ENCODE measurements at regions not wholly inside any gene's neighbourhood (a gene's known extent, or its start where the extent isn't known, plus 50 kb on each side); places are given as distances from the start of the nearest gene placed in this dataset.
"Not testable (repeated sequence)": the region's sequence is repeated elsewhere in the genome, so short reads cannot be mapped to it uniquely, and the experiment has no call there.

DNA sequence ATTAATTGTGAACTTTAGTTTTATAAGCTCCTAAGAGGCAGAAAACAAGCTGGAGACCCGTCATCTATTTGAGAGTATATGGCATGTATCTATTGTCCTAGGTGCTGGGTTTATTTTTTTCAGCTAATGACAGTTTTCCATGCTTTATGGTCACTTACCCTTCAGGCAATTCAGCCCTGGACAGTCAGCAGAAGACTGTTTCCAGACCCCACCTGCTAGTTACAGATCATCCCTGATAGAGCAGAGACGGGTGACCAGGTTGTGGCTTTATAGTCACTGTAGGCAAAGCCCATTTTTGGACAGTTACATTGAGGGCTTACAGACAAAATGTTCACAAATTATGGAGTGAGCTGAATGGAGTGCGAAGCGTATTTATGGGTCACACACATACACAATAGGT lies 1227.5 kb downstream of the FOXD4L5 start:
- no peaks in the 10 kb centered on the region for H3K27me3 ChIP-seq (ENCODE audit: insufficient read depth, low read length)
- no TSS peak for BruUV-seq (replicated peaks)
- H3K9me3 ChIP-seq (ENCODE audit: control insufficient read depth in 1 of 2, insufficient read depth in 1 of 2, low read depth in 1 of 2, low read length in 2 of 2) = no peaks in the 10 kb centered on the region
- no peaks in the 10 kb centered on the region for H4K20me1 ChIP-seq (ENCODE audit: insufficient read depth)
- ChIA-PET CTCF (no interaction called here), RAD21 (ENCODE audit: low non-redundant PET in 1 of 2, low total read pairs in 2 of 2, uncharacterized antibody in 2 of 2, unreplicated experiment in 2 of 2) (no interaction called here), POLR2A (no interaction called here)
- H2AFZ ChIP-seq (ENCODE audit: low read depth, low read length, poor library complexity, severe bottlenecking) = no peak overlapping the region
- H3K27ac ChIP-seq (ENCODE audit: low read depth, low read length) = no peak overlapping the region
- intact Hi-C loops (cut with micrococcal nuclease) = no loop called here
- H3K36me3 ChIP-seq (ENCODE audit: control insufficient read depth in 1 of 2, insufficient read depth in 2 of 2, low read length in 2 of 2) = no peaks in the 10 kb centered on the region
- no peak for DNase-seq (ENCODE audit: low read depth, low spot score)
- H3K79me2 ChIP-seq (ENCODE audit: insufficient read depth, low read length) = no peaks in the 10 kb centered on the region
- no peak for ATAC-seq
- no peak for TF ChIP-seq ZBTB33 (IDR thresholded peaks at IDR 0.05; ENCODE audit: extremely low read depth, insufficient replicate concordance, low read length)
- no peak for TF ChIP-seq RAD21 (IDR thresholded peaks at IDR 0.05; ENCODE audit: low read depth)
- no peak for TF ChIP-seq EZH2 (IDR thresholded peaks at IDR 0.05)
- TF ChIP-seq JUND (IDR thresholded peaks at IDR 0.05) = no peak
- no peak for TF ChIP-seq CEBPB (IDR thresholded peaks at IDR 0.05; ENCODE audit: low read depth)
- H3K4me1 ChIP-seq (ENCODE audit: control insufficient read depth in 1 of 2, insufficient read depth in 2 of 2, low read length in 2 of 2) = no peaks in the 10 kb centered on the region
- H3K4me2 ChIP-seq (ENCODE audit: low read length) = no peak overlapping the region
- H3K9ac ChIP-seq (ENCODE audit: low read length) = no peak overlapping the region
- H3K9me2 ChIP-seq (ENCODE audit: insufficient read depth) = no peaks in the 10 kb centered on the region
- no peak overlapping the region for H3K4me3 ChIP-seq (replicated peaks in 1 of 2; ENCODE audit: low read depth in 1 of 2, low read length in 2 of 2)

DNA sequence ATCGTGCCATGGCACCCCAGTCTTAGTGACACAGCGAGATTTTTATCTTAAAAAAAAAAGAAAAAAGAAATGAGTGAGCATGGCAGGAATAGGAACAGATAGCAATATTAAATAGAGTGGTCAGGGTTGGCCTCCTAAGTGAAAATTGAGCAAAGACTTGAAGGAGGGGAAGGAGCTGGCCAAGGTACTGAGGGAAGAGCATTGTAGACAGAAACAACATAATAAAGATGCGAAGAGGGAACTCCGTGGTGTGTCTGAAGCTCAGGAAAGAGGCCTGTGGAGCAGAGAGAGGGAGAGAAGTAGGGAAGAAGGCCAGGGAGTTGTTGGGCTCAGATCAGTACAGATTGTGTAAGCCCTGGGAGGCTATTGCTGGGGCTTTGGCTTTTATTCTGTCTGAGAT lies 1256.1 kb downstream of the FOXD4L5 start:
- POLR2A ChIA-PET; H3K4me3 ChIP-seq (replicated peaks in 1 of 2; ENCODE audit: low read depth in 1 of 2, low read length in 2 of 2); H4K20me1 ChIP-seq (ENCODE audit: insufficient read depth); H3K36me3 ChIP-seq (ENCODE audit: control insufficient read depth in 1 of 2, insufficient read depth in 2 of 2, low read length in 2 of 2); H3K9me3 ChIP-seq (ENCODE audit: control insufficient read depth in 1 of 2, insufficient read depth in 1 of 2, low read depth in 1 of 2, low read length in 2 of 2); ATAC-seq; H3K27ac ChIP-seq (ENCODE audit: low read depth, low read length); H3K4me2 ChIP-seq (ENCODE audit: low read length); intact Hi-C loops (cut with micrococcal nuclease); H3K9me2 ChIP-seq (ENCODE audit: insufficient read depth); H3K27me3 ChIP-seq (ENCODE audit: insufficient read depth, low read length); H2AFZ ChIP-seq (ENCODE audit: low read depth, low read length, poor library complexity, severe bottlenecking); H3K79me2 ChIP-seq (ENCODE audit: insufficient read depth, low read length); CTCF ChIA-PET; BruUV-seq (replicated peaks); H3K4me1 ChIP-seq (ENCODE audit: control insufficient read depth in 1 of 2, insufficient read depth in 2 of 2, low read length in 2 of 2); H3K9ac ChIP-seq (ENCODE audit: low read length); RAD21 ChIA-PET (ENCODE audit: low non-redundant PET in 1 of 2, low total read pairs in 2 of 2, uncharacterized antibody in 2 of 2, unreplicated experiment in 2 of 2); DNase-seq (ENCODE audit: low read depth, low spot score): not testable (repeated sequence)
- TF ChIP-seq REST (IDR thresholded peaks at IDR 0.05; ENCODE audit: low read depth) = 0 out of 2 replicates have a peak, but pooled peaks have one; percentile 9

DNA sequence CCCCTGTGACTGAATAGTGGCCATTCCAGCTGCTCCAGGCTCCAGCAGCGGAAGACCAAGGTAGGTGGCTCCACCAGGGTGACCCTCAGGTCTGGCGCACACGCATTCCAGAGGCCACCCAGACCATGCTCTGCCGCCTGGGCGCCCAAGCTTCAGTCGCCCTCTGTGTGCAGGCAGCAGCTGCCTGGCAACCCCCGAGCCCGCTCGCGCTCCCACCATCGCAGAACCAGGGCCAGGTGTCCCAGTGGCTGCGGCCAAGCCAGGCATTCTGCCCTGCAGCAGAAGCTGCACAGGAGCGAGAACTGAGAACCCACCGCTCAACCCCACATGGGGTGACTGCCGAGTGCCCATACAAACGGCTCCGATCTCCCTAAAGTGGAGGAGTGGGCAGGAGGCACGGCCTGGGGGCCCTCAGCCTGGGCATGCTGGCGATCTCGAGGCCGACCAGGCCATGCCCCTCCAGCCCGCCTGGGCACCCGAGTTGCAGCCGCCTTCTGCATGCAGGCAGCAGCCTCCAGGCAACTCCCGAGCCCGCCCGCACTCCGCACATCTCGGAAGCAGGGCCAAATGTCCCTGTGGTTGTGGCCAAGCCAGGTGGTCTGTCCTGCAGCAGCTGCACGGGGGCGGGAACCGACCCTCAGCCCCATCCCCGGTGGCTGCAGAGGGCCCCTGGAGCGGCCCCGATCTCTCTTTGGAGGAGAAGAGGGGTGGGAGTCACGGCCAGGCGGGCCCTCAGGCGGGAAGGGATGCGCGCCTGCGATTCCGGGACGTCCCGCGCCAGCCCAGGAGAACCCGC lies 1264.1 kb downstream of the FOXD4L5 start:
- H3K9ac ChIP-seq (ENCODE audit: low read length); H3K9me2 ChIP-seq (ENCODE audit: insufficient read depth); H3K4me3 ChIP-seq (replicated peaks in 1 of 2; ENCODE audit: low read depth in 1 of 2, low read length in 2 of 2); H3K27ac ChIP-seq (ENCODE audit: low read depth, low read length); POLR2A ChIA-PET; ATAC-seq; RAD21 ChIA-PET (ENCODE audit: low non-redundant PET in 1 of 2, low total read pairs in 2 of 2, uncharacterized antibody in 2 of 2, unreplicated experiment in 2 of 2); H3K9me3 ChIP-seq (ENCODE audit: control insufficient read depth in 1 of 2, insufficient read depth in 1 of 2, low read depth in 1 of 2, low read length in 2 of 2); intact Hi-C loops (cut with micrococcal nuclease); H4K20me1 ChIP-seq (ENCODE audit: insufficient read depth); H2AFZ ChIP-seq (ENCODE audit: low read depth, low read length, poor library complexity, severe bottlenecking); H3K36me3 ChIP-seq (ENCODE audit: control insufficient read depth in 1 of 2, insufficient read depth in 2 of 2, low read length in 2 of 2); H3K79me2 ChIP-seq (ENCODE audit: insufficient read depth, low read length); CTCF ChIA-PET; BruUV-seq (replicated peaks); H3K4me2 ChIP-seq (ENCODE audit: low read length); H3K4me1 ChIP-seq (ENCODE audit: control insufficient read depth in 1 of 2, insufficient read depth in 2 of 2, low read length in 2 of 2); H3K27me3 ChIP-seq (ENCODE audit: insufficient read depth, low read length); DNase-seq (ENCODE audit: low read depth, low spot score): not testable (repeated sequence)
